Stimulated activated CD8-positive, alpha-beta memory T cell treated with anti-CD3 and anti-CD28 coated beads, Interleukin-7, amount 100 ng/mL, for 48 hours (primary cell): ENCODE measurements at regions not wholly inside any gene's neighbourhood (a gene's known extent, or its start where the extent isn't known, plus 50 kb on each side); places are given as distances from the start of the nearest gene placed in this dataset.
"Not testable (repeated sequence)": the region's sequence is repeated elsewhere in the genome, so short reads cannot be mapped to it uniquely, and the experiment has no call there.

Experiments
- DNase-seq, 2 donors: peaks; one replicate each; pipeline ENCODE4 v3.0.0-alpha.2; 2020; ENCODE audit warnings: low read depth in 1 of 2; ENCODE audit errors: extremely low read depth in 1 of 2

DNA sequence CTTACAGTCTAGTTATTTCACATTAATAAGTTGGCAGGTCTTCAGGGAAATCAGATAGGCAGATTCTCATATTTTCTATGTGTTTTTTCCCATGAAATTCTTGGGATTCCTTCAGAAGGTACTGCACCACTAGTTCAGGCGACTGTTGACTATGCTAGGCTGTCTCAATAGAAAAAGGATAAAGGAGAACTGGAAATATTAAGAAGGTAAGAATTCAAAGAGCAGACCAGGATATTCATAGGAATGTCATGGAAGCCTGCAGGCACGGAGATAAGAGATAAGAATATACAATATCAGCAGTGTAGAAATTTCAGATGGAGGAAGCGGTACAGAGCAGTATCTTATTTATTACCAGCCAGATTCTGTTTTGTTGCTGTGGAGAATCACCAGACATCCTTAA lies 432.1 kb upstream of the MDFIC2 start:
- no peak for DNase-seq

DNA sequence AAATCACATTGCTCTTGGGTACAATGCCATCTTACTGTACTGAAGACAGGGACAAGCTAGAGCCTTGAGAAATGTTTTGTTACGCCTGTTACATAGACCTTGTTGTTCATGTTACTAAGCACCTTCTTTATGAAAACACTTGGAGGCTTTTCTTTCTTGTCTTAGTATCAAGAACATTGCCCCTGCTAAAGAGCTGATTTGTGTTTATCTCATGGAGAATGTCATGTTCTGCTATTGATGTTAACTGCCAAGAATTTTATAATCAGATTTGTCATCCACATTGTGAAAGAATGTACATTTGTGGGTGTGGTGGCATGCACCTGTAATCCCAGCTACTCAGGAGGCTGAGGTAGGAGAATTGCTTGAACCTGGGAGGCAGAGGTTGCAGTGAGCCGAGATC lies 431.3 kb upstream of the MDFIC2 start:
- DNase-seq: no peak

DNA sequence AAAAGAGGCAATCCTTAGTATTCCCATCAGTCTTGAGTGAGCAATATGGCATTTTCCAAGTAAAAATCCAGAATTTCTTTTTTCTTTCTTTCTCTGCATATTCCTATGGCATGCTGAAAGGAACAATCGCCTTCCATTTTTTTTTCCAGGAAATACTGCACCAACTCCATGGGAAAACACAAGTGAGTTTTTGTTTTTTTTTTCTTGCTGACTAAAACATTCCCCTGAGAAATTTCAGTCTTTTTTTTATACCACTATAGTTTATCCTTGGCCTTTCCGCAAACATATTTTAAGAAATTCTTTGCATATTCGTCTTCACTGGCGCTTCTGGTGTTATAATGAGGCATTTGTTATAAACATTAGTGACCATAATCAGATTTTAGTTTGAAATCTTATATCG lies 429.6 kb upstream of the MDFIC2 start:
- no peak for DNase-seq

DNA sequence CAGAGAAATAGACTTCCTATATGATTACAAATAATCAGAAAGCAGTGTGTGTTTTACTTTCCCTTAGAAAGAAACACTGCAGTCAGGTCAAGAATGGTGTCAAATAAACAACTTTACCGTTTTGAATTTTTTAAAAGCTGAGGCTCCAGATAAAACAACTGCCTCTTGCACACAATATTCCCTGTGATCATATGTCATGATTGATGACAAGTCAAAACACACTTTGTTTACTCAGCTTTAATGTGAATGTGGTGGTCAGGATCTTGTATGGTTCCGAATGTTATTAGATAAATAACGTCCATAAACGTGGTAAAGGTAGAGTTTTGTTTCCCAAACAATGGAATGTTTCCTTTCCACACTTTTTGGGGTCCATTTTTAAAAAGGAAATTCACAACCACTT lies 428.4 kb upstream of the MDFIC2 start:
- no peak for DNase-seq

DNA sequence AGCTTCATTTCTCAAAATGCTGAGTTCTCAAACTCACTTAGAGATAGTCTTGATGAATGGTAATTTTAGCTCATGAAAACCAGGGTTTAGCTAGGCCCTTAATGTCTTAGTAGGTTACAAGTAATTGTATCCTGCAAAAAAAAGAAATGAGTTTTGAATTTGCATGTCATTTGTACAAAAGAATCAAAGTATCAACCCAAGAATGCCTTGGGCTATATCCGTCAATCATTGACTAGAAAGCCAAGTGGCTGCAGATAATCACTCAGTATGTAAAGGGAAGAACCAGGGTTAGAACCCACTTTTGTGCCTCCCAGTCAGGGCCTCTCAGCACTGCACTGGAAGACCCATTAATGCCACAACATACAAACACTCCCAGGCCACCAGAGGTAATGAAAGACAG lies 427.6 kb upstream of the MDFIC2 start:
- no peak for DNase-seq

DNA sequence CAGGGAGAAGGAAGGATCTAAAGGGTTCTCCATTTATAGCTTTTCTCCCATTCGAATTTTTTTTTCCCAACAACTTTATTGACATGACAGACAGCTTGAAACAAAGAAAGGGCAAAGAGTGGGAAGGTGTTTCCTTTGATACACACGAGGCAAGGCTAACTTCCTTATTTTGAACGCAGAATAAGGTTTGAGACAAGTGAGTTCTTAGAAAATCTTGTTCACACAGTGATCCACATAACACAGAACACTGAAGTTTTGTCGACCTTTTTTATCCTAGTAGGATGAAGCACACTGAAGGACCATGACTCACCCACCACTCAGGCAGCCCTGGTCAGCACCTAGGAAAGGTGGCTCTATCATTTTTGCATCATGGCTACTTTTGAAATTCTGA lies 425.8 kb upstream of the MDFIC2 start:
- no peak for DNase-seq

DNA sequence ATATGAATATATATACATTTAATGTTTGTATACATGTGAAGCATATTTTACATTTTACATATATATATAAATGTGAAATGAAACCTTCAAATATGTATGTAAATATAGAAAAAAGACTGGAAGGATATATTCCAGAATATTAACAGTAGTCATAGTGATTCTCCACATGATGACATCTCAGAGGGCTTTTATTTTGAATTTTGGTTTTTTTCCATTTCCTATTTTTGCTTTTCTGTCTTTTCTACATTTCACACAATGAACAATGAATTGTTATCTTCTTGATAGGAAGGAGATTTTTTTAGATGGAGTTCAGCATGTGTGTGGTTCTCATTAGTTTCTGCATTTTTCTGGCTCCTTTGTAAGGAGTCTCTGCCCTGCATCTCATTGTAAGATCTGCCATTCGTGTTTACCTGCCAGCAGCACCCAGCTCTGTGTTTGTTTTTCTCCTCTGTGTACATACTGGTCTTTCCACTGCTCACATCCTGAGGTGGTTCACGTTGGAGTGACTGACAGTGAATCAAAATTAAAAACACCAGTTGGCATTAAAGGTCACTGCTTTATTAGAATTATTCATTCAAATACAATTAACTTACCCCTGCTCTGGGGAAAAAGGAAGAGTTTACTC lies 425.3 kb upstream of the MDFIC2 start:
- no peak for DNase-seq

DNA sequence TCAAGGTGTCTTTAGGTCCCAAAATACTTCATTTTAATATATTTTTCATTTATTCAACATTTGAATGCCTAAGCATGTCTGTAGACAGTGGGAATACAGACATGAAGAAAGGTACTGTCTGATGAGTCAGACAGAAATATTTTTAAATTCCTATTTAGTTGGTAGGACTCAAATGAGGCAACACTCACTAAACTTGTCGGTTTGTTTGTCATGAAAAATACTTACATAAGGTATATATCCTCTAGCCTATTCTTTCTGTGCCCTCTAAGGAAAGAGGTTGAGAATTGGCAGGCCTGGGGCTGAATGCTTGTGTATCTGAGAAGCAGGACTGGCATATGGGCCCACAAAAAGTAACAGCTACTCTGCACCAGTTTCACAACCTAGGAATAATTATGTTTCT lies 423.6 kb upstream of the MDFIC2 start:
- DNase-seq: no peak

DNA sequence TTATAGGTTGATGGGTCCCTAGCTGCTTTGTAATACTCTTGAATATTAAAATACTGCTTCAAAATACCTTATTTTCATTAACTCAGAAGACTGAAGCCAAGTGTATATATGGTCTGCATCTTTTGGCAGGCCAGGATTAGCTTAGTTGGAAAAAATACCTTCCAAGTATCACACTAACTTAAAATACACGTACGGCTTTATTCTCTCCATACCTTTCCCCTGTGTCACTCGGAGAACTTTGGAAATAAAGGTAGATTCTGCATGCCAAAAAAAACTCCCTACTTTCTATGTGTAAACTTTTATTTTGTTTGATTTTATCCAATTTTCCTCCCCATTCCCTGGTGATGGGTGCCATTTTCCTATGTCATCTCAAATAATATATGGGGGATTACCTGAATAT lies 422.3 kb upstream of the MDFIC2 start:
- DNase-seq: no peak

DNA sequence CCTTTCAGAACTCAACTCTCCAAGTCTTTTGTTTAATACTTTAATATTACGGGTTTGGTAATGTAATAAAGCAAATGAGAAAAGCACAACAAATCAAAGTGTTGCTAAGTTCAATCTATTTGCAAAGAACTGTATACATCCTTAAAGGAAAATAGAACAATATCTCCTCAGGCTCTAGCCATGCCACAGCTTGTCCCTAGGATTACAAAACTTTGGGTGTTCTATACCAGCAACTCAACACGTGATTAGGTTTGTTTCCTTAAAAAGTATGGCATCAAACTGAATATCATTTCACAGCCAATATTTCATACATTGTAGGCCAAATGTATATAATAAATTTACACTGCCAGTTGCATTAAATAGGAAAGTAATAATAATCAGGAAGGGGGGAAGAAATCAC lies 418.6 kb upstream of the MDFIC2 start:
- DNase-seq: no peak

DNA sequence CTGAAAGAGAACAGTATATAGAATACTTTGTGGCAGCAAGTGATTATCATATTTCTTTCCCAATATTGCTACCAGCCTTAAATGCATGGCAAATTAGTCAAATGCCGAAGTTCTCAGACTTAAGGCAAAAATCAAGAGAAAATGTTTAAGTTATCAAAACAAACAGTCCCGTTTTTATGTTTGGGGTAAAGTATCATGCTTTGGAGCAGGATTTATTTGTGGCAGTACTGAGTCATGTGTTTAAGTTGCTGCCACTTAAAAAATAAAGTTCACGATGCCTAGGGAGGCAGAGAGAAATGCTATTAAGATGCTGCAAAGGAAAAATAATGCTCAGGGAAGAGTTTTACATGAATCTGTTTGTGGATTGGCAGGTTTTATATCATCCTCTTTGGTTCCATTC lies 417.4 kb upstream of the MDFIC2 start:
- DNase-seq: no peak

DNA sequence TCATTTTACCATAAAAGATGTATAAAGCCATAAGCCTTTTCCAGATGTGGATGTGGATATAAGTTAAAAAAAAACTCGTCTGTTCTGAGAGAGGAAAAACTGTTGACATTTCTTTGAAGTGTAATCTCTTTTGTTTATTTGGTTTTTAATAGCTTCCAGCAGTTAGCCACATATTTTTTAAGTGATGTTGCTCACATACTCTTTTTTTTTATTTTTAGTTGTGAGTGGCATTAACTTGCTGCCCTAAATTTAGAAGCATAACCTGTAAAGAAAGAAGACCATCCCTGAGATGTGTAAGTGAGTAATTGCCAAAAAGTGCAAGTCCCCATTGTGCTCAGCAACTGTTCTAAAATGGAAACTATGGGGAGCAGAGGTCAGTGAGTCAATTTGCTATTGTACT lies 415.9 kb upstream of the MDFIC2 start:
- DNase-seq: no peak

DNA sequence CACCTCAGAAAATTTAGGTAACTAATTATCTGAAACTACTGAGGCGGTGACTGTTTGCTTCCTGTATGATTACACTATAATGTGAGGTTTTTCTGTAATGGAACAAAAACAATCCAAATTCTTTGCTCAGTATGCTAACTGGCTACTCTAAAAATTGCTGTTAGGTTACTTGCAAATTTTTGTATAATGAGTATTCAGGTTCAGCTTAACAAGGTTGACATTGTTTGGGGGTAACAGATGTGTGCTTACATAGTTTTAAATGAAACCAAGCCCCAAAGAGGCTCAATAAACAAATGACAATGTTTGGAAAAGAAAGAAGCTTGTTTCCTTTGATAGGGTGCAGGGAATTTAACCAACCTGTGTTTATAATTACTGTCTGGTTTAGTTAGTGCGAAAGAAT lies 414.5 kb upstream of the MDFIC2 start:
- no peak for DNase-seq

DNA sequence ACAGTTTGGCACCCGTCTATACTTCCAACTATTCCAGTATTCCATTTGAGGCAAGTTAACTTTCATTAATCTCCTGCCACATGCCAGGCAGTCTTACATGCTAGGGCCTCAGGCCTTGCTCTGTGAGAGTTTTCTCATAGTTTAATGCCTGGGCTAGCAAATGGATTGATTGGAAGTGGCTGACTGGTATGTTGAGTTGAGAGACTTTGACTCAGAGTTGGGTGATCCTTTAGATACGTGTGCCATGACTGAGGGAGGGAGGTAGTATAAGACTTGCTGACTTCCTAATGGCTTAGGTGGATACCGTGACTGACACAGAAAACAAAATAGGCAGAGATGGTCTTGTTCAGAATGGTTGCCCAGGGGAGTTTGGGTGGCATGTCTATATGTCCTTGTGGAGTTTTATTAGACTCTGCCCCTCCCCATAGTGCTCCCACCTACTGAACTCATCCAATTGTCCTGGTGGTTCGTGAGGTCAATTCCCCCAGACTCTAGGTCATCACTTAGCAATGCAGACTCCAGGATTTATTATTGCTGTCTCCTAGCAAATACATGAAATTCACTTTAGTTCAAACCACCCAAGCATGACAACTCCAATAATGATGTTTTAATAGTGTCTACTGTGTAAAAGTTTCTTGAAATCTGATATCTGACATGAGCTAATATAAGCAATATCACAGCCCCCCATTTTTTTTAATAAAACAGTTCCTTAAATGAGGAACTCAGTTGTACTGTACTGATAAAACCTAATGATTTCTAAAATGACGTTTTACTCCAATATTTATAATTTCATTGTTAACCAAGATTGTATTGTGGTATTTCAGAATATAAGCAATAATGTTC lies 413.9 kb upstream of the MDFIC2 start:
- no peak for DNase-seq

DNA sequence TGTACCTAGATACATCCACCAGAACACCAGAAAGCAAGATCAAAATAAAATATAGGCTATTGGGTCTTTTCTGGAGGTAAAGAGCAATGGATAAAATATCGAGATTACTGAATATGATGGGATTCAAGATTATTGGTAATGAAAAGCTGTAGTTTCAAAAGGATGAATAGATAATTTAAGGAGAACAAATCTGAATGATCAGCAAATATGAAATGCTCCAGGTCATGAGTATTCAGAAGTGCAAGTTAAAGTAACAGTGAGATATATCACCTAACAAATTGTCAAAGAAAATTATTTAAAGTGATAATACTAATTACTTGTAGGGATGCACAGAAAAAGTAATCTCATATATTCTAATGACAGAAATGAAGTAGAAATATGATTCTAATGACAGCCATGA lies 409.6 kb upstream of the MDFIC2 start:
- no peak for DNase-seq

DNA sequence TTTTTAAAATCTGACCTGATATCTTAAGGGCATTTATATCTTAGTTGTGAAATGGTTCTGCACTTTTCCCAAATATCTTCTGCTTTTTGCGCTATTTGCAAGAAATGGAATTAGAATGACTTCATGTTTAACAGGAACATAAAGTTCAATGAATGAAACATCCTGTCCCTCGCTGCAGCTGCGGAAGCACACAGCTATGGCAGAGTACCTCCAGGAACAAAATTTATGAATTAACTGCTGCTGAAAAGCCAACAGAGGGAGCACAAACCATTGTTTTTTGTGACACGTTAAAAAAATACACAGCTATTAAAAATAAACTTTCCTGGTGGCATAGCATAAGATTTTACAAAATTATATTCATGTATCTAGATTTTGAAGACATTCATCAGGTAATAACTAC lies 404.4 kb upstream of the MDFIC2 start:
- DNase-seq: no peak

DNA sequence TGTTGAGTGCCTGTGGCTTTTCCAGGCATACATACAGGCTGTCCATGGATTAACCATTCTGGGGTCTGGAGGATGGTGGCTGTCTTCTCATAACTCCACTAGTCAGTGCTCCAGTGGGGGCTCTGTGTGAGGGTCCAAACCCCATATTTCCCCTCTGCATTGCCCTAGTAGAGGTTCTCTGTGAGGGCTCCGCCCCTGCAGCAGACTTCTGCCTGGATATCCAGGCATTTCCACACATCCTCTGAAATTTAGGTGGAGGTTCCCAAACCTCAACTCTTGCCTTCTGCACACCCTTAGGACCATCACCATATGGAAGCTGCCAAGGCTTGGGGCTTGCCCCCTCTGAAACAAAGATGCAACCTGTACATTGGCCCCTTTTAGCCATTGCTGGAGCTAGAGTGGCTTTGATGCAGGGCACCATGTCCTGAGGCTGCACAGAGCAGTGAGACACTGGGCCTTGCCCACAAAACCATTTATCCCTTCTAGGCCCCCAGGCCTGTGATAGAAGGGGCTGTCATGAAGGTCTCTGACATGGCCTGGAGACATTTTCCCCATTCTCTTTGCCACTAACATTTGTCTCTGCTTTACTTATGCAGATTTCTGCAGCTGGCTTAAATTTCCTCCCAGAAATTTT lies 400.1 kb upstream of the MDFIC2 start:
- no peak for DNase-seq

DNA sequence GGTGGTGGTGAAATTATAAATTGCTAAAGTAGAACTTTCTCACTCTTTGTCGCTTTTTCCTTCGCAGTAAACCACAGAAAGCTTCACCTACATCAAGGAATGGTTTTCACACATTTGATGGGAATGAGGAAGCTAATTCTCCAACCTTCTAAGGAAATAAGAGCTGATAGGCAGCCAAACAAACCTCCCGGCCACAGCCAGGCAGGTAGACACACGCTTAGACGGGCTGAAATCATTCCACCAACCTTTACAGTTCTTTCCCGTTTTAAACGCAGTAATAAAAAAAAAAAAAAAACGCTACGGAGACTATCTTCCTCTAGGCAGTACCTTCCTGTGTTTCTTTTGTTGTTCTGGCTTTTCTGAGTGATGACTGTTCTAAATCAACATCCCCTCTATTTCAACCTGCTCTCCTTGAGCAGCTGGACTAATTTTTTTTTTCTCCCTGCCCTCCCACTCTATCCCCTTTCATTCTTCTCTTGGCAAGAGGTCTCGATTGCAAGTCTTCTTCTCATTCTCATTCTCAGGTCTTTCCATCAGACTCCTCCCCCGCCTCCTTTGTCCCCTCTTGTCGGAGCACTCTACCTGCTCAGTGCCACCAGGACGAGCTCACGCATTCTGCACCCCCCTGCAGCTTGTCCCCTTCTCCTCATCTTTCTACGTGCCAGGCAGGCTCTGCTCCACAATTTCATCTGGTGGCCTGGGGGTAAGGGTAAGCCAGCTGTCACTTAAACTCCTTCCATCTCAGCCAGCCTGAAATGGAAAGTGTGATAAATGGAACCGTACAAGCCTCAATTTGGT lies 391.1 kb upstream of the MDFIC2 start:
- DNase-seq: no peak

DNA sequence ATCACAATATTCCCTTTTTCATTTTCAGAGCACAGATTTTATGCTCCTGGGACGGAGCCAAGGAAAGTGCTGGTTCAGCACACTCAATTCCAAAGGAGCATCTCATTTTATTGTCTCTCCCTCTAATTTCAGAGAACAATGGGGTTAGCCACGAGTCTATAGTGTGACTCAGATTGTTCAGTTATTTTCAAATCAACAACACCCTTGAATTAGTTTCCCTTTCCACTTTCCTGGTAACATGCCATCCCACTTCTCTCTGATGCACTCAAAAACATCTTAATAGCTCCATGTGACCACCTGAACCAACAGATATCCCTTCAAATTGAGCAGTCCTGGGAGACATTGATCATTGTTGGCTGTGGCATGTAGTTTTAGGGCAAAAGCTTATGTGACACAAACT lies 389.7 kb upstream of the MDFIC2 start:
- no peak for DNase-seq

DNA sequence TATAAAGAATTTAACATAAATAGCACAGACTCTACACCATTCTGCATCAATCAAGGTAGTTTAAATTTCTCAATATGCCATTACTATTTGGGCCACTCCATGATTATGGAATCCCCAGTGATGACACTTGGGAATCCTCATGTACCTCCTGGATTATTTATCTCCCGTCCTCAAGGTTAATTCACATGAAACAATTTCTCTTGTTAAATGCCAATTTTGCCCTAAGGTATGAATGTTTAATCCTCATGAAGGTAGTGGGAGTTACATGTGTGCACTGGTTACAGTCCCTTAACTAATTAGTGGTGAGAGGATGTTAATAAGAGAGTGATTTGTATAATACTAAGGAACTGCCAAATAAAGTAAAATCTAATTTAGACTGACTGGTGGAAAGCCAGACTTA lies 372.3 kb upstream of the MDFIC2 start:
- DNase-seq: no peak

DNA sequence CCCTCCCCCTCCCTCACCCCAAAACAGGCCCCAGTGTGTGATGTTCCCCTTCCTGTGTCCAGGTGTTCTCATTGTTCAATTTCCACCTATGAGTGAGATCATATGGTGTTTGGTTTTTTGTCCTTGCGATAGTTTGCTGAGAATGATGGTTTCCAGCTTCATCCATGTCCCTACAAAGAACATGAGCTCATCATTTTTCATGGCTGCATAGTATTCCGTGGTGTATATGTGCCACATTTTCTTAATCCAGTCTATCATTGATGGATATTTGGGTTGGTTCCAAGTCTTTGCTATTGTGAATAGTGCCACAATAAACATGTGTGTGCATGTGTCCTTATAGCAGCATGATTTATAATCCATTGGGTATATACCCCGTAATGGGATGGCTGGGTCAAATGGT lies 363.4 kb upstream of the MDFIC2 start:
- not testable (repeated sequence) for DNase-seq
